ENCODE measurements at regions not wholly inside any gene's neighbourhood (a gene's known extent, or its start where the extent isn't known, plus 50 kb on each side); places are given as distances from the start of the nearest gene placed in this dataset.

DNA sequence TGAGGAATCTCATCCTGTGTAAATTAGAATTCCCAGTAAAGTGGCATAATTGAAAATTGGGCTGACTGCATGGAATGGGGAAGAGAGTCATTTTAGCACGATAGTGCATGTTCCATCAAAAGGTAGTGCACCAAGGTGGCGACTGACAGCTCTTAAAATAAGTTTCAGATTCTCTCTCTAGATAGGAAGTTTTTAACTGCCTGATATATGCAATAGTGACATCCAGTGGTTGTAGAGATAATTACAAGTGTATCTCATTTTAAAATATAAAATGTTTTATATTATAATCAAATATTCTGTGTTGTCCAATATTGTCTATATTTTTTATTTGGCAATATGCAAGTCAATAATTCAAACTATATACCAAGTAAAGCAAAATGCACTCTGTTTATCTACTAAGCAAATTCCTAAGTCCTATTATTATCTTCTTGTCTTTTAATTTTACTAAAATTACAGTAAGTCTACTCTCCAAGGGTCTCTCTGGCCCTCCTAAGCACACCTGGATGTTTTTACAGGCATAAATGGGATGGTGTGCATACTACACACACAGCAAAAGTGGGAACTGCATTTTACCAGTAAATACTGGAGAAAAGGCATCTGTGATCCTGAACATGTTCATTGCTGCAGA lies 397.7 kb upstream of the HNRNPA3 start:
- BruUV-seq (replicated peaks): no TSS peak
- Histone ChIP-seq H4K20me1 (ENCODE audit: insufficient read depth, low read length) (no peaks in the 10 kb centered on the region), H3K4me3 (ENCODE audit: low read depth, low read length, poor library complexity, severe bottlenecking) (no peak overlapping the region), H3K27ac (ENCODE audit: low read depth, low read length, poor library complexity, severe bottlenecking) (no peak overlapping the region), H3K9me3 (ENCODE audit: low read length) (no peaks in the 10 kb centered on the region), H3K9me2 (ENCODE audit: insufficient read depth, low read length) (no peaks in the 10 kb centered on the region), H3K4me2 (ENCODE audit: low read length) (peak overlapping the region; percentile 37; the same call in 1 of the 2 replicates), H2AFZ (ENCODE audit: low read length) (peak overlapping the region; percentile 72; the same call in 1 of the 2 replicates), H3K36me3 (ENCODE audit: insufficient read depth, low read length) (no peaks in the 10 kb centered on the region), H3K4me1 (ENCODE audit: insufficient read depth, low read length, poor library complexity, severe bottlenecking) (peaks cover 17% of the 10 kb centered on the region), H3K79me2 (ENCODE audit: insufficient read depth, low read depth, low read length) (no peaks in the 10 kb centered on the region)
- TF ChIP-seq, protein P1, sequence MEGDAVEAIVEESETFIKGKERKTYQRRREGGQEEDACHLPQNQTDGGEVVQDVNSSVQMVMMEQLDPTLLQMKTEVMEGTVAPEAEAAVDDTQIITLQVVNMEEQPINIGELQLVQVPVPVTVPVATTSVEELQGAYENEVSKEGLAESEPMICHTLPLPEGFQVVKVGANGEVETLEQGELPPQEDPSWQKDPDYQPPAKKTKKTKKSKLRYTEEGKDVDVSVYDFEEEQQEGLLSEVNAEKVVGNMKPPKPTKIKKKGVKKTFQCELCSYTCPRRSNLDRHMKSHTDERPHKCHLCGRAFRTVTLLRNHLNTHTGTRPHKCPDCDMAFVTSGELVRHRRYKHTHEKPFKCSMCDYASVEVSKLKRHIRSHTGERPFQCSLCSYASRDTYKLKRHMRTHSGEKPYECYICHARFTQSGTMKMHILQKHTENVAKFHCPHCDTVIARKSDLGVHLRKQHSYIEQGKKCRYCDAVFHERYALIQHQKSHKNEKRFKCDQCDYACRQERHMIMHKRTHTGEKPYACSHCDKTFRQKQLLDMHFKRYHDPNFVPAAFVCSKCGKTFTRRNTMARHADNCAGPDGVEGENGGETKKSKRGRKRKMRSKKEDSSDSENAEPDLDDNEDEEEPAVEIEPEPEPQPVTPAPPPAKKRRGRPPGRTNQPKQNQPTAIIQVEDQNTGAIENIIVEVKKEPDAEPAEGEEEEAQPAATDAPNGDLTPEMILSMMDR (conservative IDR thresholded peaks at IDR 0.05; ENCODE audit: low read length): peak; percentile 89
- TF ChIP-seq EZH2phosphoT487 (IDR thresholded peaks at IDR 0.05; ENCODE audit: borderline replicate concordance, low read depth, low read length): no peak
- ChIA-PET POLR2A (interaction anchor here (0.7 kb wide), 1 partner anchor 539 kb away, joined by 3 read pairs; no protein-coding TSS in a partner anchor), CTCF (ENCODE audit: unreplicated experiment) (no interaction called here)
- intact Hi-C loops (cut with micrococcal nuclease; ENCODE audit: unreplicated experiment): loop anchor here (1.0 to 5.0 kb wide), 3 partner anchors 163 to 688 kb away; no protein-coding TSS in a partner anchor
- peak; percentile 78 for DNase-seq (ENCODE audit: low spot score)

DNA sequence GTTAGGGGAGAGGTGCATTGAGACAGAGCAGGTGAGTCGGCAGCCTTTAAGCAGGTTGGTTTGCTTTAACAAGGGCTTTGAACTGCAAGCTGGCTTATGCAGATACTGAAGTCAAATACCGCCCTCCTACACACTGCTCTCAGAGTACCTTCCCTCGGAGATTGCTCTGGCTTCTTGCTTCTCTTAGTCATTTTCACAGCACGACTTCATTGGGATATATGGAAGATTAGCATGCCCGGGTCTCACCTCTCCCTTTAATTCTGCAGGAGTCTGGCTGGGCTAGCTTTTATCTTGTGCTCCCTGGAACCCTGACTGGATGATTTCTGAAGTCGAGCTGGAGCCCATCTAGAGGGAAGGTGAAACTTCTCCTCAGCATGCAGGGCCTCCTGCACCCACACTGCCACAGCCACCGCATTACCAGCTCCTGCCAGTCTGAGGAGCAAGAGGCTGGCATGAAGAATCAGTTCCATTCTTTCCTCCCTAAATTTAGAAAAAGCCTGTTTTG lies 395.5 kb upstream of the HNRNPA3 start:
- BruUV-seq (replicated peaks): no TSS peak
- Histone ChIP-seq H4K20me1 (ENCODE audit: insufficient read depth, low read length) (no peaks in the 10 kb centered on the region), H3K79me2 (ENCODE audit: insufficient read depth, low read depth, low read length) (no peaks in the 10 kb centered on the region), H3K4me3 (ENCODE audit: low read depth, low read length, poor library complexity, severe bottlenecking) (no peak overlapping the region), H3K4me1 (ENCODE audit: insufficient read depth, low read length, poor library complexity, severe bottlenecking) (peaks cover 17% of the 10 kb centered on the region), H3K9me2 (ENCODE audit: insufficient read depth, low read length) (no peaks in the 10 kb centered on the region), H3K9me3 (ENCODE audit: low read length) (no peaks in the 10 kb centered on the region), H2AFZ (ENCODE audit: low read length) (no peak overlapping the region), H3K4me2 (ENCODE audit: low read length) (no peak overlapping the region), H3K27ac (ENCODE audit: low read depth, low read length, poor library complexity, severe bottlenecking) (no peak overlapping the region), H3K36me3 (ENCODE audit: insufficient read depth, low read length) (no peaks in the 10 kb centered on the region)
- CTCF ChIA-PET (ENCODE audit: unreplicated experiment): no interaction called here
- intact Hi-C loops (cut with micrococcal nuclease; ENCODE audit: unreplicated experiment): no loop called here
- peak; percentile 15 for DNase-seq (ENCODE audit: low spot score)
- POLR2A ChIA-PET: interaction anchor here (0.6 to 0.7 kb wide), 3 partner anchors 130 to 790 kb away, joined by 3 to 5 read pairs (median 4); no protein-coding TSS in a partner anchor
- TF ChIP-seq, protein P1 (conservative IDR thresholded peaks at IDR 0.05; ENCODE audit: low read length): peak; percentile 41; the same call in 1 of the 2 replicates
- TF ChIP-seq EZH2phosphoT487 (IDR thresholded peaks at IDR 0.05; ENCODE audit: borderline replicate concordance, low read depth, low read length): no peak

DNA sequence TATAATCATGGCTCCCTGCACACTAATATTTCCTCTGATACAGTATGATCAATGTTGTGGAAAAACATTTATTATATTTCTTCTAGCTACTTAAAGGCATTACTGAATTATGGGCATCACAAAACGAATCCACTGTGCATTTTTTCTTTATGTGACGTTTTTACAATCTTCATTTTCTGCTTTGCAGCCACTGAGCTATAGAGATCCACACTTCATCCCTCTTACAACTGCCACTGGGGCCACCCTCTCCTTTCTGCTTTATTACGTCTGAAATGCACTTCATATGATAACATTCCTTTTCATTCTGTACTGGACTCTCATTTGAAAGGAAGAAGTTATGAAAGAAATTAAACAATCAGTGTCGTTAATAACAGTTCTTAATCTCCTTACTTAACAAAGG lies 394.5 kb upstream of the HNRNPA3 start:
- intact Hi-C loops (cut with micrococcal nuclease; ENCODE audit: unreplicated experiment): no loop called here
- Histone ChIP-seq H4K20me1 (ENCODE audit: insufficient read depth, low read length) (no peaks in the 10 kb centered on the region), H3K36me3 (ENCODE audit: insufficient read depth, low read length) (no peaks in the 10 kb centered on the region), H3K9me3 (ENCODE audit: low read length) (no peaks in the 10 kb centered on the region), H3K4me2 (ENCODE audit: low read length) (no peak overlapping the region), H3K79me2 (ENCODE audit: insufficient read depth, low read depth, low read length) (no peaks in the 10 kb centered on the region), H3K27ac (ENCODE audit: low read depth, low read length, poor library complexity, severe bottlenecking) (no peak overlapping the region), H3K4me3 (ENCODE audit: low read depth, low read length, poor library complexity, severe bottlenecking) (no peak overlapping the region), H2AFZ (ENCODE audit: low read length) (no peak overlapping the region), H3K9me2 (ENCODE audit: insufficient read depth, low read length) (no peaks in the 10 kb centered on the region), H3K4me1 (ENCODE audit: insufficient read depth, low read length, poor library complexity, severe bottlenecking) (peaks cover 17% of the 10 kb centered on the region)
- TF ChIP-seq, protein P1 (conservative IDR thresholded peaks at IDR 0.05; ENCODE audit: low read length): no peak
- no peak for TF ChIP-seq EZH2phosphoT487 (IDR thresholded peaks at IDR 0.05; ENCODE audit: borderline replicate concordance, low read depth, low read length)
- BruUV-seq (replicated peaks): no TSS peak
- ChIA-PET POLR2A (interaction anchor here (0.6 kb wide), 2 partner anchors 43 to 744 kb away, joined by 5 to 6 read pairs; no protein-coding TSS in a partner anchor), CTCF (ENCODE audit: unreplicated experiment) (no interaction called here)
- no peak for DNase-seq (ENCODE audit: low spot score)
